Right atrium auricular region (tissue), 2 donors: ENCODE measurements at regions not wholly inside any gene's neighbourhood (a gene's known extent, or its start where the extent isn't known, plus 50 kb on each side); places are given as distances from the start of the nearest gene placed in this dataset.

Experiments used
- DNase-seq: peaks from one replicate; pipeline ENCODE4 v3.0.0-alpha.2; 2019; ENCODE audit warnings: low spot score
- H3K27ac ChIP-seq, 2 donors: fragments of 200-600 bp; sonication (generic); 1 replicate in 1 of 2; 2 replicates in 1 of 2; pipeline ENCODE4 v1.5.1; 2016 to 2019
- H3K27me3 ChIP-seq, 2 donors: fragments of 200-600 bp; sonication (generic); one replicate each; pipeline versions ENCODE4 v1.5.1 to v1.6.0; 2017 to 2019
- H3K36me3 ChIP-seq: fragments of 200-600 bp; sonication (generic); one replicate; pipeline ENCODE4 v1.5.1; 2016
- H3K4me1 ChIP-seq, 2 donors: fragments of 200-600 bp; sonication (generic); one replicate each; pipeline versions ENCODE4 v1.5.1 to v1.6.0; 2017 to 2019
- H3K4me3 ChIP-seq, 2 donors: fragments of 200-600 bp; sonication (generic); 1 replicate in 1 of 2; 2 replicates in 1 of 2; pipeline ENCODE4 v1.5.1; 2017 to 2019; ENCODE audit warnings: mild to moderate bottlenecking in 1 of 2, moderate library complexity in 1 of 2
- H3K9me3 ChIP-seq, 2 donors: fragments of 200-600 bp; sonication (generic); one replicate each; pipeline ENCODE4 v1.5.1; 2019
- CTCF ChIP-seq, 2 donors: fragments of 200-600 bp; sonication (generic); IDR thresholded peaks; one replicate each; pipeline ENCODE4 v1.5.1; 2019; ENCODE audit warnings: antibody characterized with exemption in 2 of 2

GRCh38 chr12:41663598-41664265 lies 475.6 kb downstream of the PDZRN4 start:
- H3K9me3 ChIP-seq: no peaks in the 10 kb centered on the region
- no peak overlapping the region for H3K27ac ChIP-seq
- no peak for DNase-seq
- no peaks in the 10 kb centered on the region for H3K4me1 ChIP-seq
- peak in 1 of 2 donors; percentile 55 for TF ChIP-seq CTCF (IDR thresholded peaks at IDR 0.05)
- H3K36me3 ChIP-seq: no peaks in the 10 kb centered on the region
- H3K4me3 ChIP-seq: no peak overlapping the region
- H3K27me3 ChIP-seq: no peaks in the 10 kb centered on the region

GRCh38 chr12:41661141-41661765 lies 473.1 kb downstream of the PDZRN4 start:
- Histone ChIP-seq H3K27me3 (no peaks in the 10 kb centered on the region), H3K36me3 (no peaks in the 10 kb centered on the region)
- no peak for TF ChIP-seq CTCF (IDR thresholded peaks at IDR 0.05)

GRCh38 chr12:41656454-41656853 lies 468.3 kb downstream of the PDZRN4 start:
- Histone ChIP-seq H3K27me3 (no peaks in the 10 kb centered on the region), H3K36me3 (no peaks in the 10 kb centered on the region), H3K27ac (no peak overlapping the region), H3K4me1 (no peaks in the 10 kb centered on the region), H3K4me3 (no peak overlapping the region), H3K9me3 (peaks cover 0 to 7% of the 10 kb centered on the region in 2 donors)
- DNase-seq: no peak
- TF ChIP-seq CTCF (IDR thresholded peaks at IDR 0.05): no peak

More at GRCh38 chr12:41661141-41661765, 473.1 kb downstream of the PDZRN4 start:
- Histone ChIP-seq H3K4me3 (no peak overlapping the region), H3K27ac (no peak overlapping the region), H3K4me1 (no peaks in the 10 kb centered on the region), H3K9me3 (no peaks in the 10 kb centered on the region)
- no peak for DNase-seq

GRCh38 chr12:41653386-41654326 lies 465.5 kb downstream of the PDZRN4 start:
- H3K4me3 ChIP-seq: no peak overlapping the region
- no peak for DNase-seq
- H3K36me3 ChIP-seq: no peaks in the 10 kb centered on the region
- no peaks in the 10 kb centered on the region for H3K27me3 ChIP-seq
- no peaks in the 10 kb centered on the region for H3K4me1 ChIP-seq
- H3K27ac ChIP-seq: no peak overlapping the region
- H3K9me3 ChIP-seq: peaks cover 0 to 7% of the 10 kb centered on the region in 2 donors
- no peak for TF ChIP-seq CTCF (IDR thresholded peaks at IDR 0.05)

GRCh38 chr12:41652981-41653380 lies 464.9 kb downstream of the PDZRN4 start:
- no peak overlapping the region for H3K27ac ChIP-seq
- no peaks in the 10 kb centered on the region for H3K4me1 ChIP-seq
- no peak for DNase-seq
- no peaks in the 10 kb centered on the region for H3K27me3 ChIP-seq
- no peak overlapping the region for H3K4me3 ChIP-seq
- H3K36me3 ChIP-seq: no peaks in the 10 kb centered on the region
- TF ChIP-seq CTCF (IDR thresholded peaks at IDR 0.05): no peak
- H3K9me3 ChIP-seq: peaks cover 0 to 7% of the 10 kb centered on the region in 2 donors
